ENCODE measurements at regions not wholly inside any gene's neighbourhood (a gene's known extent, or its start where the extent isn't known, plus 50 kb on each side); places are given as distances from the start of the nearest gene placed in this dataset.

GRCh38 chr3:124635169-124635539, 95.1 kb upstream of the UMPS start (continued):
- TF ChIP-seq ARID3A (IDR thresholded peaks at IDR 0.05; ENCODE audit: low read depth, low read length) (peak; percentile 35; the same call in 1 of the 2 replicates), ZFX (CRISPR knock-in tag; IDR thresholded peaks at IDR 0.05; ENCODE audit: low read depth) (peak; percentile 67), ZNF101 (CRISPR knock-in tag; IDR thresholded peaks at IDR 0.05; ENCODE audit: borderline replicate concordance, low read depth) (no peak), MBD4 (IDR thresholded peaks at IDR 0.05; ENCODE audit: borderline replicate concordance, low read length) (no peak), FOXP4 (CRISPR knock-in tag; IDR thresholded peaks at IDR 0.05) (peak; percentile 94), KLF16 (CRISPR knock-in tag; IDR thresholded peaks at IDR 0.05) (peak in 1 of 2 experiments; percentile 54; a peak in 1 of 4 replicates), ZNF570 (CRISPR knock-in tag; IDR thresholded peaks at IDR 0.05; ENCODE audit: borderline replicate concordance) (no peak), MXD3 (CRISPR knock-in tag; IDR thresholded peaks at IDR 0.05) (no peak), MEF2D (CRISPR knock-in tag; IDR thresholded peaks at IDR 0.05) (no peak), ZNF7 (CRISPR knock-in tag; IDR thresholded peaks at IDR 0.05) (no peak), PCBP1 (IDR thresholded peaks at IDR 0.05; ENCODE audit: borderline replicate concordance, low read depth, low read length) (no peak), THAP8 (CRISPR knock-in tag; IDR thresholded peaks at IDR 0.05; ENCODE audit: borderline replicate concordance) (no peak), IRX3 (CRISPR knock-in tag; IDR thresholded peaks at IDR 0.05; ENCODE audit: borderline replicate concordance, low read depth) (no peak), IKZF1 (IDR thresholded peaks at IDR 0.05) (no peak), ZNF646 (CRISPR knock-in tag; IDR thresholded peaks at IDR 0.05) (no peak), ESRRA (CRISPR knock-in tag; IDR thresholded peaks at IDR 0.05; ENCODE audit: low read depth) (no peak), ZNF749 (CRISPR knock-in tag; IDR thresholded peaks at IDR 0.05; ENCODE audit: borderline replicate concordance) (no peak), TBX3 (IDR thresholded peaks at IDR 0.05; ENCODE audit: borderline replicate concordance) (peak; percentile 30; the same call in 1 of the 2 replicates), IRF2 (CRISPR knock-in tag; IDR thresholded peaks at IDR 0.05) (peak; percentile 51; the same call in 1 of the 2 replicates)

Measured in HepG2 (cell line).